SH-SY5Y (cell line): ENCODE measurements at regions not wholly inside any gene's neighbourhood (a gene's known extent, or its start where the extent isn't known, plus 50 kb on each side); places are given as distances from the start of the nearest gene placed in this dataset.

ENCODE experiments used
- GATA2 ChIP-seq: IDR thresholded peaks from 2 replicates; pipeline ENCODE4 v1.6.1; 2011; ENCODE audit warnings: mild to moderate bottlenecking, low read depth, low read length
- GATA3 ChIP-seq: IDR thresholded peaks from 2 replicates; pipeline ENCODE4 v1.6.1; 2011; ENCODE audit warnings: low read depth, mild to moderate bottlenecking, low read length, moderate library complexity

- TF ChIP-seq GATA2 (no peak), GATA3 (no peak)
These were observed 699.0 kb upstream of the CITED2 start for GRCh38 chr6:140073456-140073855.
